GM19463 (cell line): ENCODE measurements at regions not wholly inside any gene's neighbourhood (a gene's known extent, or its start where the extent isn't known, plus 50 kb on each side); places are given as distances from the start of the nearest gene placed in this dataset.
"Not testable (repeated sequence)": the region's sequence is repeated elsewhere in the genome, so short reads cannot be mapped to it uniquely, and the experiment has no call there.

Source experiments
- ATAC-seq: cut with Tn5 transposase; IDR thresholded peaks from one replicate; pipeline ENCODE4 v1.9.1; 2021; ENCODE audit warnings: mild to moderate bottlenecking, moderate library complexity; ENCODE audit not compliant: unreplicated experiment

GRCh38 chr9:22976454-22976853 lies 529.8 kb downstream of the DMRTA1 start:
- ATAC-seq, result no peak

- ATAC-seq, result not testable (repeated sequence)
These were observed 533.8 kb downstream of the DMRTA1 start for GRCh38 chr9:22980429-22980828.

- no peak for ATAC-seq
These were observed 539.9 kb downstream of the DMRTA1 start for GRCh38 chr9:22986556-22986955.

- ATAC-seq, result no peak
These were observed 543.7 kb downstream of the DMRTA1 start for GRCh38 chr9:22990349-22990748.

GRCh38 chr9:22992780-22993179 lies 546.2 kb downstream of the DMRTA1 start:
- ATAC-seq, result no peak

- no peak for ATAC-seq
These were observed 551.3 kb downstream of the DMRTA1 start for GRCh38 chr9:22997923-22998322.

- no peak for ATAC-seq
These were observed 558.5 kb downstream of the DMRTA1 start for GRCh38 chr9:23005156-23005555.

GRCh38 chr9:23006127-23006526 lies 559.5 kb downstream of the DMRTA1 start:
- ATAC-seq, result no peak

GRCh38 chr9:23011669-23012068 lies 565.0 kb downstream of the DMRTA1 start:
- no peak for ATAC-seq

- ATAC-seq, result no peak
These were observed 568.9 kb downstream of the DMRTA1 start for GRCh38 chr9:23015557-23015956.

GRCh38 chr9:23036416-23036815 lies 589.8 kb downstream of the DMRTA1 start:
- ATAC-seq, result no peak

GRCh38 chr9:23039402-23039801 lies 592.8 kb downstream of the DMRTA1 start:
- no peak for ATAC-seq

GRCh38 chr9:23041466-23041865 lies 594.8 kb downstream of the DMRTA1 start:
- ATAC-seq, result no peak

GRCh38 chr9:23044549-23044948 lies 597.9 kb downstream of the DMRTA1 start:
- ATAC-seq, result no peak

GRCh38 chr9:23046026-23046425 lies 599.4 kb downstream of the DMRTA1 start:
- ATAC-seq, result not testable (repeated sequence)

GRCh38 chr9:23050548-23050947 lies 603.9 kb downstream of the DMRTA1 start:
- ATAC-seq, result no peak

- no peak for ATAC-seq
These were observed 626.5 kb downstream of the DMRTA1 start for GRCh38 chr9:23073136-23073535.

- no peak for ATAC-seq
These were observed 633.2 kb downstream of the DMRTA1 start for GRCh38 chr9:23079798-23080197.

GRCh38 chr9:23081377-23081776 lies 634.8 kb downstream of the DMRTA1 start:
- ATAC-seq, result no peak

GRCh38 chr9:23088932-23089364 lies 642.3 kb downstream of the DMRTA1 start:
- ATAC-seq, result no peak

GRCh38 chr9:23117616-23118015 lies 671.0 kb downstream of the DMRTA1 start:
- no peak for ATAC-seq

- ATAC-seq, result no peak
These were observed 674.0 kb downstream of the DMRTA1 start for GRCh38 chr9:23120630-23121029.

GRCh38 chr9:23123048-23123632 lies 676.5 kb downstream of the DMRTA1 start:
- no peak for ATAC-seq
